Cardiac fibroblast (primary cell): ENCODE measurements at regions not wholly inside any gene's neighbourhood (a gene's known extent, or its start where the extent isn't known, plus 50 kb on each side); places are given as distances from the start of the nearest gene placed in this dataset.

Source experiments
- DNase-seq, 2 donors: peaks; one replicate each; pipeline versions ENCODE4 v3.0.0 to v3.0.0-alpha.2; 2010; ENCODE audit warnings: low read depth in 2 of 2
- H3K4me3 ChIP-seq, 2 donors: replicated peaks in 1 of 2; 1 replicate in 1 of 2; 2 replicates in 1 of 2; pipeline ENCODE4 v1.5.1; 2011; ENCODE audit warnings: low read depth in 2 of 2, low read length in 2 of 2, mild to moderate bottlenecking in 2 of 2, moderate library complexity in 1 of 2
- CTCF ChIP-seq: IDR thresholded peaks from one replicate; pipeline ENCODE4 v1.5.1; 2011; ENCODE audit warnings: low read depth, mild to moderate bottlenecking, low read length, inconsistent platforms

- TF ChIP-seq CTCF: no peak
- peak in 1 of 2 donors; percentile 1 for DNase-seq
- H3K4me3 ChIP-seq: no peak overlapping the region
Measured at GRCh38 chr20:11716945-11717248, 200.8 kb upstream of the BTBD3 start.

- DNase-seq: no peak
- no peak overlapping the region for H3K4me3 ChIP-seq
- TF ChIP-seq CTCF: no peak
Measured at GRCh38 chr20:11717562-11717961, 200.1 kb upstream of the BTBD3 start.

- DNase-seq: no peak
- H3K4me3 ChIP-seq: no peak overlapping the region
- TF ChIP-seq CTCF: no peak
Measured at GRCh38 chr20:11718474-11719094, 199.1 kb upstream of the BTBD3 start.

GRCh38 chr20:11719153-11719552 lies 198.5 kb upstream of the BTBD3 start:
- H3K4me3 ChIP-seq: no peak overlapping the region
- no peak for TF ChIP-seq CTCF
- no peak for DNase-seq

- no peak overlapping the region for H3K4me3 ChIP-seq
- DNase-seq: no peak
- no peak for TF ChIP-seq CTCF
Measured at GRCh38 chr20:11721411-11721810, 196.3 kb upstream of the BTBD3 start.

- DNase-seq: no peak
- TF ChIP-seq CTCF: no peak
- no peak overlapping the region for H3K4me3 ChIP-seq
Measured at GRCh38 chr20:11724097-11724496, 193.6 kb upstream of the BTBD3 start.

- no peak for DNase-seq
- no peak overlapping the region for H3K4me3 ChIP-seq
- TF ChIP-seq CTCF: no peak
Measured at GRCh38 chr20:11726026-11726425, 191.7 kb upstream of the BTBD3 start.
